ENCODE measurements at regions not wholly inside any gene's neighbourhood (a gene's known extent, or its start where the extent isn't known, plus 50 kb on each side); places are given as distances from the start of the nearest gene placed in this dataset.

- DNase-seq (ENCODE audit: extremely low read depth in 1 of 11, low read depth in 9 of 11, low spot score in 4 of 11): no peak
Measured at GRCh38 chr7:12456506-12456905, 52.8 kb upstream of the VWDE start.

GRCh38 chr7:12458520-12459131 lies 55.0 kb upstream of the VWDE start:
- peak in 2 of 11 donors; percentile 28 to 40 for DNase-seq (ENCODE audit: extremely low read depth in 1 of 11, low read depth in 9 of 11, low spot score in 4 of 11)

GRCh38 chr7:12467837-12468236 lies 64.2 kb upstream of the VWDE start:
- no peak for DNase-seq (ENCODE audit: extremely low read depth in 1 of 11, low read depth in 9 of 11, low spot score in 4 of 11)

- DNase-seq (ENCODE audit: extremely low read depth in 1 of 11, low read depth in 9 of 11, low spot score in 4 of 11): no peak
Measured at GRCh38 chr7:12469568-12469967, 65.9 kb upstream of the VWDE start.

- no peak for DNase-seq (ENCODE audit: extremely low read depth in 1 of 11, low read depth in 9 of 11, low spot score in 4 of 11)
Measured at GRCh38 chr7:12470930-12471329, 67.3 kb upstream of the VWDE start.

- no peak for DNase-seq (ENCODE audit: extremely low read depth in 1 of 11, low read depth in 9 of 11, low spot score in 4 of 11)
Measured at GRCh38 chr7:12474035-12474434, 70.4 kb upstream of the VWDE start.

GRCh38 chr7:12475362-12476063 lies 71.8 kb upstream of the VWDE start:
- DNase-seq (ENCODE audit: extremely low read depth in 1 of 11, low read depth in 9 of 11, low spot score in 4 of 11): no peak

GRCh38 chr7:12477620-12478019 lies 74.0 kb upstream of the VWDE start:
- no peak for DNase-seq (ENCODE audit: extremely low read depth in 1 of 11, low read depth in 9 of 11, low spot score in 4 of 11)

GRCh38 chr7:12481722-12482121 lies 78.1 kb upstream of the VWDE start:
- no peak for DNase-seq (ENCODE audit: extremely low read depth in 1 of 11, low read depth in 9 of 11, low spot score in 4 of 11)

- no peak for DNase-seq (ENCODE audit: extremely low read depth in 1 of 11, low read depth in 9 of 11, low spot score in 4 of 11)
Measured at GRCh38 chr7:12485845-12486244, 82.2 kb upstream of the VWDE start.

GRCh38 chr7:12488341-12488740 lies 82.2 kb upstream of the SCIN start:
- no peak for DNase-seq (ENCODE audit: extremely low read depth in 1 of 11, low read depth in 9 of 11, low spot score in 4 of 11)

- DNase-seq (ENCODE audit: extremely low read depth in 1 of 11, low read depth in 9 of 11, low spot score in 4 of 11): peak in 1 of 11 donors; percentile 4
Measured at GRCh38 chr7:12490107-12490688, 80.3 kb upstream of the SCIN start.

GRCh38 chr7:12490940-12491339 lies 79.6 kb upstream of the SCIN start:
- DNase-seq (ENCODE audit: extremely low read depth in 1 of 11, low read depth in 9 of 11, low spot score in 4 of 11): no peak

- DNase-seq (ENCODE audit: extremely low read depth in 1 of 11, low read depth in 9 of 11, low spot score in 4 of 11): no peak
Measured at GRCh38 chr7:12491526-12491925, 79.0 kb upstream of the SCIN start.

GRCh38 chr7:12493407-12493806 lies 77.1 kb upstream of the SCIN start:
- no peak for DNase-seq (ENCODE audit: extremely low read depth in 1 of 11, low read depth in 9 of 11, low spot score in 4 of 11)

GRCh38 chr7:12493863-12494686 lies 76.4 kb upstream of the SCIN start:
- DNase-seq (ENCODE audit: extremely low read depth in 1 of 11, low read depth in 9 of 11, low spot score in 4 of 11): no peak

GRCh38 chr7:12494687-12495024 lies 75.9 kb upstream of the SCIN start:
- DNase-seq (ENCODE audit: extremely low read depth in 1 of 11, low read depth in 9 of 11, low spot score in 4 of 11): no peak

GRCh38 chr7:12496901-12497674 lies 73.4 kb upstream of the SCIN start:
- peak in 8 of 11 donors; percentile 12 to 48 (median 30) for DNase-seq (ENCODE audit: extremely low read depth in 1 of 11, low read depth in 9 of 11, low spot score in 4 of 11)

GRCh38 chr7:12504149-12504548 lies 66.4 kb upstream of the SCIN start:
- peak in 2 of 11 donors; percentile 6 to 11 for DNase-seq (ENCODE audit: extremely low read depth in 1 of 11, low read depth in 9 of 11, low spot score in 4 of 11)
